H1 (cell line): ENCODE measurements at regions not wholly inside any gene's neighbourhood (a gene's known extent, or its start where the extent isn't known, plus 50 kb on each side); places are given as distances from the start of the nearest gene placed in this dataset.

ENCODE experiments used
- CTCF ChIA-PET: fragments of 300-600 bp; sonication (Branson Sonifier 250); formaldehyde crosslinking; loops from one replicate; lab custom pipeline; 2021; ENCODE audit not compliant: partially characterized antibody; lab: Charles Lee
- POLR2A ChIA-PET: fragments of 300-600 bp; sonication (Branson Sonifier 250); formaldehyde crosslinking; loops from one replicate; lab custom pipeline; 2021; ENCODE audit warnings: inconsistent platforms; ENCODE audit not compliant: partially characterized antibody; lab: Charles Lee
- DNase-seq, 2 experiments: peaks; one replicate each; pipeline versions ENCODE4 v3.0.0 to v3.0.0-alpha.2; 2010 to 2022; ENCODE audit warnings: low spot score in 2 of 2, low read depth in 1 of 2, mixed read lengths in 1 of 2
- FAIRE-seq: peaks from 2 replicates; lab custom pipeline; 2011; peaks lifted over from hg19 to GRCh38; lab: Jason Lieb, UNC
- H2AFZ ChIP-seq: 2 replicates; pipeline ENCODE4 v1.8.1; 2012; ENCODE audit warnings: low read length, inconsistent platforms
- H2AK5ac ChIP-seq: 2 replicates; pipeline ENCODE4 v1.6.1; 2013; ENCODE audit warnings: low read depth, low read length
- H2BK120ac ChIP-seq: replicated peaks from 2 replicates; pipeline ENCODE3; 2013; ENCODE audit warnings: low read depth, low read length, inconsistent platforms
- H2BK12ac ChIP-seq: 2 replicates; pipeline ENCODE4 v1.6.1; 2013; ENCODE audit warnings: low read depth, low read length
- H2BK15ac ChIP-seq: 2 replicates; pipeline ENCODE4 v1.6.1; 2013; ENCODE audit warnings: low read length
- H2BK20ac ChIP-seq: 2 replicates; pipeline ENCODE4 v1.6.1; 2013; ENCODE audit warnings: low read length
- H2BK5ac ChIP-seq: 2 replicates; pipeline ENCODE4 v1.6.1; 2013; ENCODE audit warnings: low read depth, low read length
- H3K14ac ChIP-seq: 2 replicates; pipeline ENCODE4 v1.6.1; 2013; ENCODE audit warnings: inconsistent platforms; ENCODE audit not compliant: insufficient read length
- H3K18ac ChIP-seq: 2 replicates; pipeline ENCODE4 v1.6.1; 2013; ENCODE audit warnings: low read length; ENCODE audit errors: extremely low read depth
- H3K23ac ChIP-seq: 2 replicates; pipeline ENCODE4 v1.6.1; 2013; ENCODE audit warnings: inconsistent platforms; ENCODE audit not compliant: insufficient read length
- H3K23me2 ChIP-seq: 2 replicates; pipeline ENCODE4 v1.6.1; 2013; ENCODE audit warnings: low read depth, low read length
- H3K27ac ChIP-seq: 2 replicates; pipeline ENCODE4 v1.6.1; 2011; ENCODE audit warnings: low read depth, low read length, inconsistent platforms
- H3K27me3 ChIP-seq, 4 experiments: replicated peaks in 1 of 4; 1 replicate in 1 of 4; 2 replicates in 3 of 4; pipeline versions ENCODE4 v1.6.1 to v1.8.1; 2011 to 2013; ENCODE audit warnings: low read length in 3 of 4, mild to moderate bottlenecking in 3 of 4, inconsistent platforms in 2 of 4, mixed read lengths in 2 of 4, moderate library complexity in 1 of 4; ENCODE audit not compliant: control insufficient read depth in 3 of 4, insufficient read depth in 3 of 4; ENCODE audit errors: extremely low read depth in 1 of 4
- H3K36me3 ChIP-seq, 4 experiments: 2 replicates each; pipeline versions ENCODE4 v1.6.1 to v1.8.1; 2011 to 2013; ENCODE audit warnings: mild to moderate bottlenecking in 4 of 4, low read length in 3 of 4, moderate library complexity in 2 of 4, control low read depth in 1 of 4, inconsistent platforms in 1 of 4; ENCODE audit not compliant: insufficient read depth in 4 of 4, control insufficient read depth in 2 of 4
- H3K4ac ChIP-seq: replicated peaks from 2 replicates; pipeline ENCODE3; 2013; ENCODE audit warnings: low read length, low read depth, mixed read lengths, inconsistent platforms; ENCODE audit not compliant: insufficient read length
- H3K4me1 ChIP-seq, 4 experiments: replicated peaks in 1 of 4; 1 replicate in 1 of 4; 2 replicates in 3 of 4; pipeline versions ENCODE4 v1.6.1 to v1.8.1; 2011 to 2013; ENCODE audit warnings: low read length in 3 of 4, inconsistent platforms in 2 of 4, mixed read lengths in 1 of 4; ENCODE audit not compliant: insufficient read depth in 4 of 4, control insufficient read depth in 3 of 4
- H3K4me2 ChIP-seq, 2 experiments: 2 replicates each; pipeline versions ENCODE4 v1.6.1 to v1.8.1; 2011 to 2013; ENCODE audit warnings: low read depth in 2 of 2, low read length in 2 of 2, control low read depth in 1 of 2, inconsistent platforms in 1 of 2, mild to moderate bottlenecking in 1 of 2; ENCODE audit not compliant: insufficient read depth in 1 of 2
- H3K4me3 ChIP-seq, 4 experiments: fragments of 200-600, 300-600 bp in 1 of 4; sonication (generic), shearing (Covaris generic), sonication (Bioruptor Twin) in 1 of 4; 2 replicates each; pipeline versions ENCODE4 v1.5.1 to v1.8.1; 2011 to 2016; ENCODE audit warnings: low read length in 4 of 4, low read depth in 3 of 4, control low read depth in 2 of 4, inconsistent platforms in 2 of 4, mild to moderate bottlenecking in 2 of 4, mixed read lengths in 1 of 4, moderate library complexity in 1 of 4; ENCODE audit not compliant: insufficient read depth in 2 of 4; ENCODE audit errors: extremely low read depth in 1 of 4
- H3K56ac ChIP-seq: replicated peaks from 2 replicates; pipeline ENCODE3; 2013; ENCODE audit warnings: low read depth, mild to moderate bottlenecking, mixed read lengths, low read length, inconsistent platforms; ENCODE audit not compliant: insufficient read length
- H3K79me1 ChIP-seq: 2 replicates; pipeline ENCODE4 v1.6.1; 2013; ENCODE audit warnings: low read depth, low read length, control low read depth
- H3K79me2 ChIP-seq, 2 experiments: 2 replicates each; pipeline versions ENCODE4 v1.6.1 to v1.8.1; 2012 to 2013; ENCODE audit warnings: low read length in 2 of 2, mild to moderate bottlenecking in 2 of 2, inconsistent platforms in 1 of 2; ENCODE audit not compliant: insufficient read depth in 2 of 2, control insufficient read depth in 1 of 2
- H3K9ac ChIP-seq, 4 experiments: replicated peaks in 1 of 4; 1 replicate in 1 of 4; 2 replicates in 3 of 4; pipeline versions ENCODE4 v1.6.1 to v1.8.1; 2011 to 2013; ENCODE audit warnings: low read depth in 3 of 4, low read length in 3 of 4, control low read depth in 2 of 4, mild to moderate bottlenecking in 2 of 4, moderate library complexity in 2 of 4, inconsistent platforms in 1 of 4; ENCODE audit errors: extremely low read depth in 1 of 4
- H3K9me3 ChIP-seq, 2 experiments: 2 replicates each; pipeline versions ENCODE4 v1.6.1 to v1.8.1; 2012 to 2013; ENCODE audit warnings: mild to moderate bottlenecking in 2 of 2, moderate library complexity in 2 of 2, control low read depth in 1 of 2, inconsistent platforms in 1 of 2, low read depth in 1 of 2, low read length in 1 of 2, mixed read lengths in 1 of 2; ENCODE audit not compliant: insufficient read depth in 2 of 2
- H4K20me1 ChIP-seq, 2 experiments: replicated peaks in 1 of 2; 2 replicates each; pipeline versions ENCODE3 to v1.8.1; 2011 to 2013; ENCODE audit warnings: inconsistent platforms in 2 of 2, low read length in 2 of 2, mild to moderate bottlenecking in 1 of 2; ENCODE audit not compliant: insufficient read depth in 2 of 2, control insufficient read depth in 1 of 2
- H4K5ac ChIP-seq: 2 replicates; pipeline ENCODE4 v1.6.1; 2013; ENCODE audit warnings: low read length, low read depth, mixed read lengths, inconsistent platforms; ENCODE audit not compliant: insufficient read length
- H4K8ac ChIP-seq: 2 replicates; pipeline ENCODE4 v1.8.0; 2013; ENCODE audit warnings: mild to moderate bottlenecking, moderate library complexity, low read length, inconsistent platforms; ENCODE audit not compliant: insufficient read depth; ENCODE audit errors: extremely low read depth
- H4K91ac ChIP-seq: replicated peaks from 2 replicates; pipeline ENCODE3; 2013; ENCODE audit warnings: low read length, mixed read lengths, inconsistent platforms; ENCODE audit not compliant: insufficient read length
- WGBS, 2 experiments: shearing (Covaris generic) in 1 of 2; methylation state at CpG; one replicate each; pipeline versions ENCODE4 v1.1.6 to v1.1.7; 2013 to 2015; ENCODE audit warnings: low lambda C conversion rate in 2 of 2, mixed read lengths in 2 of 2, inconsistent platforms in 1 of 2, low coverage in 1 of 2, missing lambda C conversion rate in 1 of 2; ENCODE audit not compliant: insufficient replicate concordance in 2 of 2, insufficient coverage in 1 of 2, insufficient read length in 1 of 2; ENCODE audit errors: extremely low coverage in 1 of 2, missing lambda C conversion rate in 1 of 2; 5-methylcytosine and 5-hydroxymethylcytosine counted together
- TF ChIP-seq, protein P1 (sequence below): fragments of 300-600 bp; sonication (generic); IDR thresholded peaks from 2 replicates; pipeline ENCODE4 v1.7.1; 2012; ENCODE audit warnings: low read length, moderate library complexity, mild to moderate bottlenecking, inconsistent platforms; ENCODE audit not compliant: insufficient replicate concordance

DNA sequence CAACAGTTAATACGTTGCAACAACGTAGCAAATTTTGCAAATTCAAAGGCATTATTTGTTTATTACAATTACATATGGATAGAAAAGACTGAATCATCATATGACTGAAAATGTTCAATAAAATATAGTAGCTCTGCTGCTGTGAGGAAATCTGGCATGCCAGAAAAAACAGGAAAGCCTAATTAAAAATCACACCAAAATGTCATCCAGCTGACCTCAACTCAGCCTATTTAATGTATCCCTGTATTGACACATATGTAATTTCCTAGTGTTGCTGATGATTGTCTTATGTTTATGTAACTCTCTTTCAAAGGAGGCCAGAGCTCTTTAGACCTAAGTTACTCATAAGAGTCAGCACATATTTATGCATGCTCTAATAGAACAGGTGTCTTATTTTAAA lies 495.0 kb downstream of the PCDH17 start:
- H4K91ac ChIP-seq = no peak overlapping the region
- H3K9ac ChIP-seq = no peak overlapping the region
- no peak overlapping the region for H3K27ac ChIP-seq
- no peaks in the 10 kb centered on the region for H3K9me3 ChIP-seq
- WGBS, 2 experiments = 98% methylated on average over 2 of the region's 2 CpGs; no CpG with 5 or more reads in 1 of the 2 experiments
- ChIA-PET POLR2A (no interaction called here), CTCF (no interaction called here)
- no peak overlapping the region for H2AK5ac ChIP-seq
- FAIRE-seq (no peak), DNase-seq (no peak)
- no peaks in the 10 kb centered on the region for H3K79me1 ChIP-seq
- H3K23me2 ChIP-seq = no peaks in the 10 kb centered on the region
- H4K20me1 ChIP-seq = no peaks in the 10 kb centered on the region
- no peak overlapping the region for H2AFZ ChIP-seq
- H3K79me2 ChIP-seq = no peaks in the 10 kb centered on the region
- no peak overlapping the region for H3K23ac ChIP-seq
- no peak overlapping the region for H2BK120ac ChIP-seq
- no peaks in the 10 kb centered on the region for H3K4me1 ChIP-seq
- H3K4me3 ChIP-seq = no peak overlapping the region
- no peak overlapping the region for H4K5ac ChIP-seq
- H3K18ac ChIP-seq = no peak overlapping the region
- H3K4ac ChIP-seq = no peak overlapping the region
- no peak overlapping the region for H3K14ac ChIP-seq
- H3K36me3 ChIP-seq = no peaks in the 10 kb centered on the region
- no peak overlapping the region for H4K8ac ChIP-seq
- H3K56ac ChIP-seq = no peak overlapping the region
- no peak overlapping the region for H2BK20ac ChIP-seq
- no peak overlapping the region for H3K4me2 ChIP-seq
- no peak overlapping the region for H2BK5ac ChIP-seq
- H3K27me3 ChIP-seq = no peaks in the 10 kb centered on the region
- no peak overlapping the region for H2BK12ac ChIP-seq
- H2BK15ac ChIP-seq = no peak overlapping the region
- TF ChIP-seq, protein P1, sequence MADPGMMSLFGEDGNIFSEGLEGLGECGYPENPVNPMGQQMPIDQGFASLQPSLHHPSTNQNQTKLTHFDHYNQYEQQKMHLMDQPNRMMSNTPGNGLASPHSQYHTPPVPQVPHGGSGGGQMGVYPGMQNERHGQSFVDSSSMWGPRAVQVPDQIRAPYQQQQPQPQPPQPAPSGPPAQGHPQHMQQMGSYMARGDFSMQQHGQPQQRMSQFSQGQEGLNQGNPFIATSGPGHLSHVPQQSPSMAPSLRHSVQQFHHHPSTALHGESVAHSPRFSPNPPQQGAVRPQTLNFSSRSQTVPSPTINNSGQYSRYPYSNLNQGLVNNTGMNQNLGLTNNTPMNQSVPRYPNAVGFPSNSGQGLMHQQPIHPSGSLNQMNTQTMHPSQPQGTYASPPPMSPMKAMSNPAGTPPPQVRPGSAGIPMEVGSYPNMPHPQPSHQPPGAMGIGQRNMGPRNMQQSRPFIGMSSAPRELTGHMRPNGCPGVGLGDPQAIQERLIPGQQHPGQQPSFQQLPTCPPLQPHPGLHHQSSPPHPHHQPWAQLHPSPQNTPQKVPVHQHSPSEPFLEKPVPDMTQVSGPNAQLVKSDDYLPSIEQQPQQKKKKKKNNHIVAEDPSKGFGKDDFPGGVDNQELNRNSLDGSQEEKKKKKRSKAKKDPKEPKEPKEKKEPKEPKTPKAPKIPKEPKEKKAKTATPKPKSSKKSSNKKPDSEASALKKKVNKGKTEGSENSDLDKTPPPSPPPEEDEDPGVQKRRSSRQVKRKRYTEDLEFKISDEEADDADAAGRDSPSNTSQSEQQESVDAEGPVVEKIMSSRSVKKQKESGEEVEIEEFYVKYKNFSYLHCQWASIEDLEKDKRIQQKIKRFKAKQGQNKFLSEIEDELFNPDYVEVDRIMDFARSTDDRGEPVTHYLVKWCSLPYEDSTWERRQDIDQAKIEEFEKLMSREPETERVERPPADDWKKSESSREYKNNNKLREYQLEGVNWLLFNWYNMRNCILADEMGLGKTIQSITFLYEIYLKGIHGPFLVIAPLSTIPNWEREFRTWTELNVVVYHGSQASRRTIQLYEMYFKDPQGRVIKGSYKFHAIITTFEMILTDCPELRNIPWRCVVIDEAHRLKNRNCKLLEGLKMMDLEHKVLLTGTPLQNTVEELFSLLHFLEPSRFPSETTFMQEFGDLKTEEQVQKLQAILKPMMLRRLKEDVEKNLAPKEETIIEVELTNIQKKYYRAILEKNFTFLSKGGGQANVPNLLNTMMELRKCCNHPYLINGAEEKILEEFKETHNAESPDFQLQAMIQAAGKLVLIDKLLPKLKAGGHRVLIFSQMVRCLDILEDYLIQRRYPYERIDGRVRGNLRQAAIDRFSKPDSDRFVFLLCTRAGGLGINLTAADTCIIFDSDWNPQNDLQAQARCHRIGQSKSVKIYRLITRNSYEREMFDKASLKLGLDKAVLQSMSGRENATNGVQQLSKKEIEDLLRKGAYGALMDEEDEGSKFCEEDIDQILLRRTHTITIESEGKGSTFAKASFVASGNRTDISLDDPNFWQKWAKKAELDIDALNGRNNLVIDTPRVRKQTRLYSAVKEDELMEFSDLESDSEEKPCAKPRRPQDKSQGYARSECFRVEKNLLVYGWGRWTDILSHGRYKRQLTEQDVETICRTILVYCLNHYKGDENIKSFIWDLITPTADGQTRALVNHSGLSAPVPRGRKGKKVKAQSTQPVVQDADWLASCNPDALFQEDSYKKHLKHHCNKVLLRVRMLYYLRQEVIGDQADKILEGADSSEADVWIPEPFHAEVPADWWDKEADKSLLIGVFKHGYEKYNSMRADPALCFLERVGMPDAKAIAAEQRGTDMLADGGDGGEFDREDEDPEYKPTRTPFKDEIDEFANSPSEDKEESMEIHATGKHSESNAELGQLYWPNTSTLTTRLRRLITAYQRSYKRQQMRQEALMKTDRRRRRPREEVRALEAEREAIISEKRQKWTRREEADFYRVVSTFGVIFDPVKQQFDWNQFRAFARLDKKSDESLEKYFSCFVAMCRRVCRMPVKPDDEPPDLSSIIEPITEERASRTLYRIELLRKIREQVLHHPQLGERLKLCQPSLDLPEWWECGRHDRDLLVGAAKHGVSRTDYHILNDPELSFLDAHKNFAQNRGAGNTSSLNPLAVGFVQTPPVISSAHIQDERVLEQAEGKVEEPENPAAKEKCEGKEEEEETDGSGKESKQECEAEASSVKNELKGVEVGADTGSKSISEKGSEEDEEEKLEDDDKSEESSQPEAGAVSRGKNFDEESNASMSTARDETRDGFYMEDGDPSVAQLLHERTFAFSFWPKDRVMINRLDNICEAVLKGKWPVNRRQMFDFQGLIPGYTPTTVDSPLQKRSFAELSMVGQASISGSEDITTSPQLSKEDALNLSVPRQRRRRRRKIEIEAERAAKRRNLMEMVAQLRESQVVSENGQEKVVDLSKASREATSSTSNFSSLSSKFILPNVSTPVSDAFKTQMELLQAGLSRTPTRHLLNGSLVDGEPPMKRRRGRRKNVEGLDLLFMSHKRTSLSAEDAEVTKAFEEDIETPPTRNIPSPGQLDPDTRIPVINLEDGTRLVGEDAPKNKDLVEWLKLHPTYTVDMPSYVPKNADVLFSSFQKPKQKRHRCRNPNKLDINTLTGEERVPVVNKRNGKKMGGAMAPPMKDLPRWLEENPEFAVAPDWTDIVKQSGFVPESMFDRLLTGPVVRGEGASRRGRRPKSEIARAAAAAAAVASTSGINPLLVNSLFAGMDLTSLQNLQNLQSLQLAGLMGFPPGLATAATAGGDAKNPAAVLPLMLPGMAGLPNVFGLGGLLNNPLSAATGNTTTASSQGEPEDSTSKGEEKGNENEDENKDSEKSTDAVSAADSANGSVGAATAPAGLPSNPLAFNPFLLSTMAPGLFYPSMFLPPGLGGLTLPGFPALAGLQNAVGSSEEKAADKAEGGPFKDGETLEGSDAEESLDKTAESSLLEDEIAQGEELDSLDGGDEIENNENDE = no peak
